PFSK-1 (cell line): ENCODE measurements at regions not wholly inside any gene's neighbourhood (a gene's known extent, or its start where the extent isn't known, plus 50 kb on each side); places are given as distances from the start of the nearest gene placed in this dataset.

Source experiments
- FOXP2 ChIP-seq: optimal IDR thresholded peaks from 2 replicates; pipeline ENCODE3; 2011; ENCODE audit warnings: borderline replicate concordance, control low read depth, inconsistent platforms; ENCODE audit not compliant: insufficient read depth; ENCODE audit errors: extremely low read length, extremely low read depth
- POLR2AphosphoS5 ChIP-seq: IDR thresholded peaks from 2 replicates; pipeline ENCODE4 v1.6.1; 2012; ENCODE audit warnings: low read depth, mild to moderate bottlenecking, control low read depth, low read length, moderate library complexity
- REST ChIP-seq, 2 experiments: IDR thresholded peaks; 2 replicates each; pipeline versions ENCODE4 v1.6.1 to v1.8.0; 2011 to 2012; ENCODE audit warnings: low read depth in 2 of 2, low read length in 2 of 2, control low read depth in 1 of 2, inconsistent platforms in 1 of 2, mild to moderate bottlenecking in 1 of 2, moderate library complexity in 1 of 2; ENCODE audit not compliant: insufficient read depth in 1 of 2
- SIN3A ChIP-seq: IDR thresholded peaks from 2 replicates; pipeline ENCODE4 v1.6.1; 2012; ENCODE audit warnings: mild to moderate bottlenecking, low read length, moderate library complexity, borderline replicate concordance; ENCODE audit not compliant: insufficient read depth
- TAF1 ChIP-seq: IDR thresholded peaks from 2 replicates; pipeline ENCODE4 v1.6.1; 2012; ENCODE audit warnings: low read length, control low read depth, borderline replicate concordance; ENCODE audit not compliant: insufficient read depth

GRCh38 chr15:39363761-39364586, 216.9 kb upstream of the THBS1 start:
- TF ChIP-seq TAF1, result no peak
- no peak for TF ChIP-seq POLR2AphosphoS5
- no peak for TF ChIP-seq SIN3A
- no peak for TF ChIP-seq REST (IDR thresholded peaks at IDR 0.05; ENCODE audit: insufficient read depth in 1 of 2, low read depth in 2 of 2, low read length in 2 of 2)
- no peak for TF ChIP-seq FOXP2
